Bronchial epithelial cell (primary cell): ENCODE measurements at regions not wholly inside any gene's neighbourhood (a gene's known extent, or its start where the extent isn't known, plus 50 kb on each side); places are given as distances from the start of the nearest gene placed in this dataset.

Experiments
- DNase-seq: peaks from one replicate; pipeline ENCODE4 v3.0.0-alpha.2; 2010; ENCODE audit warnings: low read depth
- FAIRE-seq: peaks from 2 replicates; lab custom pipeline; 2011; peaks lifted over from hg19 to GRCh38; lab: Jason Lieb, UNC
- H3K27me3 ChIP-seq: 2 replicates; pipeline ENCODE4 v1.5.1; 2011; ENCODE audit warnings: low read length; ENCODE audit not compliant: control insufficient read depth, insufficient read depth
- H3K36me3 ChIP-seq: 2 replicates; pipeline ENCODE4 v1.5.1; 2011; ENCODE audit warnings: low read length; ENCODE audit not compliant: control insufficient read depth, insufficient read depth
- H3K4me3 ChIP-seq: 2 replicates; pipeline ENCODE4 v1.5.1; 2011; ENCODE audit warnings: mild to moderate bottlenecking, low read depth, low read length, control low read depth
- TF ChIP-seq, protein P1 (sequence below): IDR thresholded peaks from 2 replicates; pipeline ENCODE4 v1.5.1; 2011; ENCODE audit warnings: mild to moderate bottlenecking, moderate library complexity, low read length, control low read depth, inconsistent platforms; ENCODE audit not compliant: insufficient read depth, severe bottlenecking

- Histone ChIP-seq H3K4me3 (no peak overlapping the region), H3K36me3 (no peaks in the 10 kb centered on the region), H3K27me3 (no peaks in the 10 kb centered on the region)
- no peak for DNase-seq
- TF ChIP-seq, protein P1, sequence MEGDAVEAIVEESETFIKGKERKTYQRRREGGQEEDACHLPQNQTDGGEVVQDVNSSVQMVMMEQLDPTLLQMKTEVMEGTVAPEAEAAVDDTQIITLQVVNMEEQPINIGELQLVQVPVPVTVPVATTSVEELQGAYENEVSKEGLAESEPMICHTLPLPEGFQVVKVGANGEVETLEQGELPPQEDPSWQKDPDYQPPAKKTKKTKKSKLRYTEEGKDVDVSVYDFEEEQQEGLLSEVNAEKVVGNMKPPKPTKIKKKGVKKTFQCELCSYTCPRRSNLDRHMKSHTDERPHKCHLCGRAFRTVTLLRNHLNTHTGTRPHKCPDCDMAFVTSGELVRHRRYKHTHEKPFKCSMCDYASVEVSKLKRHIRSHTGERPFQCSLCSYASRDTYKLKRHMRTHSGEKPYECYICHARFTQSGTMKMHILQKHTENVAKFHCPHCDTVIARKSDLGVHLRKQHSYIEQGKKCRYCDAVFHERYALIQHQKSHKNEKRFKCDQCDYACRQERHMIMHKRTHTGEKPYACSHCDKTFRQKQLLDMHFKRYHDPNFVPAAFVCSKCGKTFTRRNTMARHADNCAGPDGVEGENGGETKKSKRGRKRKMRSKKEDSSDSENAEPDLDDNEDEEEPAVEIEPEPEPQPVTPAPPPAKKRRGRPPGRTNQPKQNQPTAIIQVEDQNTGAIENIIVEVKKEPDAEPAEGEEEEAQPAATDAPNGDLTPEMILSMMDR: no peak
- no peak for FAIRE-seq
These were observed 71.7 kb downstream of the KCNJ2 start for GRCh38 chr17:70241071-70241470.

DNA sequence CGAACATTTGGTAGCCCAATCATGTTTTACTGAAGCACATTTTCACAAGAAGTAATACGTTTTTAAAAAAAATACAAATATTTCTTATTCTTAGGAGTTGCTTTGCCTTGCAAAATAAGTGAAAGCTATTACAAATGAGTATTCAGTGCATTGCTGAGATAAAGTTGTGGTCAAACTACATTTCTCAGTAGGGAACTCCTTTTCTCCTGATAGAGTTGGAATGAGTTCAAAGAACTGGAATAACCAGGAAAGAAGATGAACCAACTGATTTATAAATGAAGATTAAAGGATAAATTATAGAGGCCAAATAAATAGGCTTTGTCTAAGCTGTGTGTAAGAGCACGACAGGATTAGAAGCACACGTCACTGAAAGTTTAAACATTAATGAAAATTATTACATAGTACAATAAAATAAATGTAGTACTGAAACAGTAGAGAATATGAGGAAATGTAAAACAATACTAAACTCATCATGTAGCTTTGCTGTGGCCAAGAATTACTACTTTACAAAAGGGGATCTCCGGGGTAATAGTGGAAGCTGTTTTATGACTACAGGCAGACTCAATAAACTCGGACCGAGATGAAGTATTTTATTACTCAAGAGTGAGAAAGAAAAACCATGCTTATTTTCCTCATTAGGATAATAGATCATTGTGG lies 73.6 kb downstream of the KCNJ2 start:
- TF ChIP-seq, protein P1: no peak
- Histone ChIP-seq H3K4me3 (no peak overlapping the region), H3K27me3 (no peaks in the 10 kb centered on the region), H3K36me3 (no peaks in the 10 kb centered on the region)
- DNase-seq (no peak), FAIRE-seq (no peak)

DNA sequence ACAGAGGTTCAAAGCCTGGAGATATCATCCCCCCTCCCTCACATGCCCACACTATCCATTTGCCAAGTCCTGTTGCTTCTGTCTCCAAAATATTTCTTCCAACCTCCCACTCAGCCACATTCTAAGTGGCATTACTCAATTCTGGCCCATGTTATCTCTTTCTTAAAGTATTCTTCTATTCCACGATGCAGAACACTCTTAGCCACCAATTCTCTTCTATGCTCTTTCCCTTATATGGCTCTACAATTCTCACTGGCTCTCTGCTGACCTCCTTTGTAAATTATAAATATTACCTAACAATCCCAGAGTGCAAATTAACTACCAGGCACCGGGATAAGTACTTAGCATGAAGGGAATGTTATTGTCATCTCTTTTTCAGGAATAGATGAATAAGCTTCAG lies 82.4 kb downstream of the KCNJ2 start:
- no peaks in the 10 kb centered on the region for H3K36me3 ChIP-seq
- TF ChIP-seq, protein P1: no peak
- DNase-seq (no peak), FAIRE-seq (no peak)
- no peak overlapping the region for H3K4me3 ChIP-seq
- no peaks in the 10 kb centered on the region for H3K27me3 ChIP-seq

- Histone ChIP-seq H3K4me3 (no peak overlapping the region), H3K36me3 (no peaks in the 10 kb centered on the region), H3K27me3 (no peaks in the 10 kb centered on the region)
- FAIRE-seq: no peak
- peak; percentile 66 for DNase-seq
- TF ChIP-seq, protein P1: no peak
These were observed 85.6 kb downstream of the KCNJ2 start for GRCh38 chr17:70254735-70255460.

- Histone ChIP-seq H3K27me3 (no peaks in the 10 kb centered on the region), H3K36me3 (no peaks in the 10 kb centered on the region), H3K4me3 (no peak overlapping the region)
- TF ChIP-seq, protein P1: no peak
- no peak for DNase-seq
- no peak for FAIRE-seq
These were observed 87.4 kb downstream of the KCNJ2 start for GRCh38 chr17:70256751-70257150.

DNA sequence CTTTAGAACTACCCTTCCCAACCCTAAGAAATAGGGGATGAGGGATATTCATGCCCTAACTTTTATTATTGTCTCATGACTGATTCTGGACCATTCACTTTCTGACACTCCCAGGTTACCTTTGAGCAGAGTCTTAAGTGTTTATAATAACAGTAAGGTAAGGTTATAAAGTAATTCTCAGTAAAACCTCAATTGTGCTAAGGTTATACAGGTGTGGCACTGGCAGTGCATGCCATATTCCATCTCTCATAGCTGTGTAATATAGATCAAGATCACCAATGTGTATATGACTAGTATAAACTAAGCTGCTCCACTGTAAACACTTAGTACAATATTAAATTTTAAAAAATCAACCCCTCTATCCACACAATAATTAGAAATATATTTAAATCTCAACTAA lies 89.1 kb downstream of the KCNJ2 start:
- Histone ChIP-seq H3K36me3 (no peaks in the 10 kb centered on the region), H3K4me3 (no peak overlapping the region), H3K27me3 (no peaks in the 10 kb centered on the region)
- FAIRE-seq: no peak
- TF ChIP-seq, protein P1: no peak
- no peak for DNase-seq
